ENCODE measurements at regions not wholly inside any gene's neighbourhood (a gene's known extent, or its start where the extent isn't known, plus 50 kb on each side); places are given as distances from the start of the nearest gene placed in this dataset.

GRCh38 chr7:131610007-131610406 is 53.6 kb upstream of the PODXL start:
- TF ChIP-seq POLR2AphosphoS5 (IDR thresholded peaks at IDR 0.05; ENCODE audit: borderline replicate concordance, low read depth, low read length) (no peak), EZH2 (IDR thresholded peaks at IDR 0.05) (no peak), FOXP2 (optimal IDR thresholded peaks at IDR 0.05; ENCODE audit: control extremely low read depth, extremely low read length, insufficient read depth) (no peak)
- Histone ChIP-seq H3K9me3 (ENCODE audit: low read depth, low read length) (no peaks in the 10 kb centered on the region), H3K36me3 (ENCODE audit: insufficient read depth, low read length) (no peaks in the 10 kb centered on the region), H3K4me3 (no peak overlapping the region), H3K9ac (ENCODE audit: insufficient read length) (no peak overlapping the region), H3K27ac (no peak overlapping the region)
- DNase-seq (ENCODE audit: low read depth, low spot score) = no peak

- H3K4me3 ChIP-seq = no peak overlapping the region
- H3K9ac ChIP-seq (ENCODE audit: insufficient read length) = no peak overlapping the region
- no peak for DNase-seq (ENCODE audit: low read depth, low spot score)
- no peaks in the 10 kb centered on the region for H3K9me3 ChIP-seq (ENCODE audit: low read depth, low read length)
- TF ChIP-seq EZH2 (IDR thresholded peaks at IDR 0.05) (no peak), POLR2AphosphoS5 (IDR thresholded peaks at IDR 0.05; ENCODE audit: borderline replicate concordance, low read depth, low read length) (no peak), FOXP2 (optimal IDR thresholded peaks at IDR 0.05; ENCODE audit: control extremely low read depth, extremely low read length, insufficient read depth) (no peak)
- no peaks in the 10 kb centered on the region for H3K36me3 ChIP-seq (ENCODE audit: insufficient read depth, low read length)
- H3K27ac ChIP-seq = no peak overlapping the region
Observed at GRCh38 chr7:131608116-131608500, 51.7 kb upstream of the PODXL start.

- TF ChIP-seq FOXP2 (optimal IDR thresholded peaks at IDR 0.05; ENCODE audit: control extremely low read depth, extremely low read length, insufficient read depth) (no peak), EZH2 (IDR thresholded peaks at IDR 0.05) (no peak), POLR2AphosphoS5 (IDR thresholded peaks at IDR 0.05; ENCODE audit: borderline replicate concordance, low read depth, low read length) (no peak)
- no peaks in the 10 kb centered on the region for H3K36me3 ChIP-seq (ENCODE audit: insufficient read depth, low read length)
- no peak overlapping the region for H3K27ac ChIP-seq
- no peak for DNase-seq (ENCODE audit: low read depth, low spot score)
- H3K4me3 ChIP-seq = no peak overlapping the region
- no peak overlapping the region for H3K9ac ChIP-seq (ENCODE audit: insufficient read length)
- no peaks in the 10 kb centered on the region for H3K9me3 ChIP-seq (ENCODE audit: low read depth, low read length)
Observed at GRCh38 chr7:131607291-131608115, 51.1 kb upstream of the PODXL start.

- H3K9ac ChIP-seq (ENCODE audit: insufficient read length) = no peak overlapping the region
- no peak overlapping the region for H3K4me3 ChIP-seq
- no peaks in the 10 kb centered on the region for H3K9me3 ChIP-seq (ENCODE audit: low read depth, low read length)
- no peak overlapping the region for H3K27ac ChIP-seq
- no peak for TF ChIP-seq FOXP2 (optimal IDR thresholded peaks at IDR 0.05; ENCODE audit: control extremely low read depth, extremely low read length, insufficient read depth)
- no peak for TF ChIP-seq POLR2AphosphoS5 (IDR thresholded peaks at IDR 0.05; ENCODE audit: borderline replicate concordance, low read depth, low read length)
- TF ChIP-seq EZH2 (IDR thresholded peaks at IDR 0.05) = no peak
- no peak for DNase-seq (ENCODE audit: low read depth, low spot score)
- H3K36me3 ChIP-seq (ENCODE audit: insufficient read depth, low read length) = no peaks in the 10 kb centered on the region
Observed at GRCh38 chr7:131606346-131607290, 50.2 kb upstream of the PODXL start.
